ENCODE measurements at regions not wholly inside any gene's neighbourhood (a gene's known extent, or its start where the extent isn't known, plus 50 kb on each side); places are given as distances from the start of the nearest gene placed in this dataset.

DNA sequence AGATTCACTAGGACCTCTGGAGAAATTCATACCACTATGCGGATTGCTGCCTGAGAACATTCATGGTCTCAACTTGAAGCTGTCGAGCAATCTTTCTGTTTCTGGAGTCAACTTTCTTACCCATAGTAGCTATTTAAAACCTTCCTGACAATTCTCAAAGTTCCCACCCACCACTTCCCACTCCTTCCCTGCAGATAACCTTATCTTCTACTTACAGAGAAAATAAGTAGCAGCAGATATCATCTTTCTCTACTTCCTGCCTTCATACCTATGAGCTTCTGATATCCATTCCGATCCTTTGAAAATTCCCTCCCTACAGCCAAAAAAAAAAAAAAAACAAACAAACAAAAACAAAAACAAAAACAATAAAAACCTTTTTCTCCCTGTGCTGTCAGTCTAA, 81.2 kb upstream of the CYRIA start:
- Histone ChIP-seq H2AFZ (ENCODE audit: insufficient read depth, low read depth, low read length, poor library complexity, severe bottlenecking) (no peak overlapping the region), H3K9ac (ENCODE audit: low read length) (no peak overlapping the region), H3K79me2 (ENCODE audit: control insufficient read depth, insufficient read depth, low read length) (no peaks in the 10 kb centered on the region), H3K27ac (ENCODE audit: low read length in 2 of 2) (no peak overlapping the region), H3K4me1 (ENCODE audit: control insufficient read depth in 2 of 2, insufficient read depth in 2 of 2, low read length in 2 of 2) (peaks cover 9 to 11% of the 10 kb centered on the region in 2 donors), H3K36me3 (replicated peaks in 1 of 2; ENCODE audit: control extremely low read depth in 1 of 2, control insufficient read depth in 1 of 2, extremely low read depth in 1 of 2, insufficient read depth in 2 of 2, low read length in 1 of 2) (no peaks in the 10 kb centered on the region), H3K27me3 (replicated peaks in 1 of 4; ENCODE audit: control extremely low read depth in 1 of 4, control insufficient read depth in 3 of 4, insufficient read depth in 4 of 4, low read length in 3 of 4) (peaks cover 0 to 4% (median 0%) of the 10 kb centered on the region in 4 experiments), H3K4me3 (ENCODE audit: control extremely low read depth in 1 of 5, extremely low read depth in 1 of 5, insufficient read depth in 1 of 5, low read depth in 2 of 5, low read length in 4 of 5) (no peak overlapping the region), H3K4me2 (replicated peaks; ENCODE audit: low read depth, low read length, poor library complexity, severe bottlenecking) (no peak overlapping the region), H4K20me1 (ENCODE audit: control insufficient read depth, insufficient read depth, low read length, poor library complexity, severe bottlenecking) (no peaks in the 10 kb centered on the region), H3K9me3 (ENCODE audit: control extremely low read depth in 1 of 3, control insufficient read depth in 2 of 3, insufficient read depth in 1 of 3, low read length in 2 of 3) (no peaks in the 10 kb centered on the region)
- no peak for DNase-seq
- peaks cover 24% of the 10 kb centered on the region for H3K4me1 Mint-ChIP-seq
- no peaks in the 10 kb centered on the region for H3K9me3 Mint-ChIP-seq (ENCODE audit: insufficient read depth)
- TF ChIP-seq, protein P1, sequence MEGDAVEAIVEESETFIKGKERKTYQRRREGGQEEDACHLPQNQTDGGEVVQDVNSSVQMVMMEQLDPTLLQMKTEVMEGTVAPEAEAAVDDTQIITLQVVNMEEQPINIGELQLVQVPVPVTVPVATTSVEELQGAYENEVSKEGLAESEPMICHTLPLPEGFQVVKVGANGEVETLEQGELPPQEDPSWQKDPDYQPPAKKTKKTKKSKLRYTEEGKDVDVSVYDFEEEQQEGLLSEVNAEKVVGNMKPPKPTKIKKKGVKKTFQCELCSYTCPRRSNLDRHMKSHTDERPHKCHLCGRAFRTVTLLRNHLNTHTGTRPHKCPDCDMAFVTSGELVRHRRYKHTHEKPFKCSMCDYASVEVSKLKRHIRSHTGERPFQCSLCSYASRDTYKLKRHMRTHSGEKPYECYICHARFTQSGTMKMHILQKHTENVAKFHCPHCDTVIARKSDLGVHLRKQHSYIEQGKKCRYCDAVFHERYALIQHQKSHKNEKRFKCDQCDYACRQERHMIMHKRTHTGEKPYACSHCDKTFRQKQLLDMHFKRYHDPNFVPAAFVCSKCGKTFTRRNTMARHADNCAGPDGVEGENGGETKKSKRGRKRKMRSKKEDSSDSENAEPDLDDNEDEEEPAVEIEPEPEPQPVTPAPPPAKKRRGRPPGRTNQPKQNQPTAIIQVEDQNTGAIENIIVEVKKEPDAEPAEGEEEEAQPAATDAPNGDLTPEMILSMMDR (IDR thresholded peaks at IDR 0.05) = no peak
- TF ChIP-seq EZH2 (IDR thresholded peaks at IDR 0.05; ENCODE audit: borderline replicate concordance, insufficient read depth, low read depth, low read length, poor library complexity, severe bottlenecking) = no peak
- intact Hi-C loops (cut with micrococcal nuclease) = no loop called here
- CTCF ChIA-PET = no interaction called here
- no peak for ATAC-seq (ENCODE audit: low read depth)
- POLR2A ChIA-PET = interaction anchor here (0.7 kb wide), 1 partner anchor 245 kb away, joined by 11 read pairs; no protein-coding TSS in a partner anchor
- no peaks in the 10 kb centered on the region for H3K27me3 Mint-ChIP-seq
- 54% methylated on average over 3 of the region's 3 CpGs for whole genome bisulfite sequencing (ENCODE audit: insufficient coverage)
- H3K4me3 Mint-ChIP-seq = no peak overlapping the region
- no peak overlapping the region for H3K27ac Mint-ChIP-seq

GRCh38 chr2:16746329-16746728, 80.7 kb upstream of the CYRIA start:
- H3K9me3 Mint-ChIP-seq (ENCODE audit: insufficient read depth) = no peaks in the 10 kb centered on the region
- H3K27me3 Mint-ChIP-seq = no peaks in the 10 kb centered on the region
- H3K4me3 ChIP-seq (ENCODE audit: control extremely low read depth in 1 of 5, extremely low read depth in 1 of 5, insufficient read depth in 1 of 5, low read depth in 2 of 5, low read length in 4 of 5) = no peak overlapping the region
- H3K27ac Mint-ChIP-seq = no peak overlapping the region
- no peak for DNase-seq
- H3K4me3 Mint-ChIP-seq = no peak overlapping the region
- no peak for TF ChIP-seq EZH2 (IDR thresholded peaks at IDR 0.05; ENCODE audit: borderline replicate concordance, insufficient read depth, low read depth, low read length, poor library complexity, severe bottlenecking)
- TF ChIP-seq, protein P1 (IDR thresholded peaks at IDR 0.05) = no peak
- no peak overlapping the region for H2AFZ ChIP-seq (ENCODE audit: insufficient read depth, low read depth, low read length, poor library complexity, severe bottlenecking)
- no peaks in the 10 kb centered on the region for H3K36me3 ChIP-seq (replicated peaks in 1 of 2; ENCODE audit: control extremely low read depth in 1 of 2, control insufficient read depth in 1 of 2, extremely low read depth in 1 of 2, insufficient read depth in 2 of 2, low read length in 1 of 2)
- peaks cover 11 to 15% of the 10 kb centered on the region in 2 donors for H3K4me1 ChIP-seq (ENCODE audit: control insufficient read depth in 2 of 2, insufficient read depth in 2 of 2, low read length in 2 of 2)
- 75% methylated on average over 4 of the region's 4 CpGs for WGBS (ENCODE audit: insufficient coverage)
- no peaks in the 10 kb centered on the region for H3K9me3 ChIP-seq (ENCODE audit: control extremely low read depth in 1 of 3, control insufficient read depth in 2 of 3, insufficient read depth in 1 of 3, low read length in 2 of 3)
- POLR2A ChIA-PET = interaction anchor here (0.7 kb wide), 1 partner anchor 245 kb away, joined by 11 read pairs; no protein-coding TSS in a partner anchor
- no peak overlapping the region for H3K4me2 ChIP-seq (replicated peaks; ENCODE audit: low read depth, low read length, poor library complexity, severe bottlenecking)
- H3K27ac ChIP-seq (ENCODE audit: low read length in 2 of 2) = no peak overlapping the region
- intact Hi-C loops (cut with micrococcal nuclease) = no loop called here
- CTCF ChIA-PET = interaction anchor here (2.7 kb wide), 1 partner anchor 11 kb away, joined by 8 read pairs; no protein-coding TSS in a partner anchor
- no peak overlapping the region for H3K9ac ChIP-seq (ENCODE audit: low read length)
- H3K4me1 Mint-ChIP-seq = peaks cover 28% of the 10 kb centered on the region
- no peaks in the 10 kb centered on the region for H4K20me1 ChIP-seq (ENCODE audit: control insufficient read depth, insufficient read depth, low read length, poor library complexity, severe bottlenecking)
- no peaks in the 10 kb centered on the region for H3K79me2 ChIP-seq (ENCODE audit: control insufficient read depth, insufficient read depth, low read length)
- ATAC-seq (ENCODE audit: low read depth) = no peak
- peaks cover 0 to 4% (median 0%) of the 10 kb centered on the region in 4 experiments for H3K27me3 ChIP-seq (replicated peaks in 1 of 4; ENCODE audit: control extremely low read depth in 1 of 4, control insufficient read depth in 3 of 4, insufficient read depth in 4 of 4, low read length in 3 of 4)
